ENCODE measurements at regions not wholly inside any gene's neighbourhood (a gene's known extent, or its start where the extent isn't known, plus 50 kb on each side); places are given as distances from the start of the nearest gene placed in this dataset.
"Not testable (repeated sequence)": the region's sequence is repeated elsewhere in the genome, so short reads cannot be mapped to it uniquely, and the experiment has no call there.

DNA sequence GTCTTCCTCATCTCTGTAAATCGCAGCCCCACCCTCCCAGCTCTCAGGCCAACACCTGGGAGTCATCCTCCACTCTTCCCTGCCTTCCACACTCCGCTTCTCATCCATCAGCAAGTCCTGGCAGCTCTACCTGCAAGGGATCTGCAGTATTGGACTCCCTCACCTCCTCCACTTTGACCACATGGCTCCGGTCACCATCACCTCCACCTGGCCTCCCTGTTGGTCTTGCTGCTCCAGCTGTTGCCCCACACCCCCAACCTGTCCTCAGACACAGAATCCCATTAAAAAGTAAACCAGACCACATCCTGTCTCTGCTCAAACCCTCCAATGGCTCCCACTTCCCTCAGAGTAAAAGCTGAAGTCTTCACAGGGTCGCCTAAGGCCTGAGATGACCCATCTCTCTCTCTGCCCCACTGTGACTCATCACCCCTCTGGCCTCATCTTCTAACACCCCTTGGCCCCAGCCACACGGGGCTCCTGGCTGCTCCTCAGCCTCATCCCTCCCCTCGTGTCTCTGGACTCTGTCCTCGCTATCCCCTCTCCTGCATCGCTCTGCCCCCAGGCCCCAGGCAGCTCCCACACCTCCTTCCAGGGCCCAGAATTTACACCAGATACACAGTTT lies 185.1 kb upstream of the SULF2 start:
- FAIRE-seq: no peak
- DNase-seq (ENCODE audit: insufficient read length): no peak
- TF ChIP-seq TAF1 (IDR thresholded peaks at IDR 0.05; ENCODE audit: borderline replicate concordance, low read depth, low read length) (no peak), POLR2AphosphoS5 (IDR thresholded peaks at IDR 0.05; ENCODE audit: low read depth, low read length) (no peak)

DNA sequence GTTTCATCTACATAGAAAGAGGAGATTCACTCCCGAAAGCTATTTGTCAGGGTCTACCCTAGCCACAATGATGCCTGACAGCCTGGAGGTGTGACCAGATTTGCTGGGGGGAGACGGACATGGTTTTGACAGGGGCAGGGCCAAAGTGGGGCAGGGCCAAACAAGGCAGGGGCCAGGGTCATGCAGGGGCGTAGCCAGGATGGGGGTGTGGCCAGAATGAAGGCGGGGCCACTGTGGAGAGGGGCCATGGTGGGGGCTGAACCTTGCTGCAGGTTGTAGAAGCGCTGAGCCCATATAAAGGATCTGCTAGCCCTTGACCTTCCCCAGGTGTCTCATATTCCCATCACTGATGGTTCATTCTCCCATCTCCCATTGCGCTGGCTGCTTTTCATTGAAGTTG lies 184.1 kb upstream of the SULF2 start:
- TF ChIP-seq POLR2AphosphoS5 (IDR thresholded peaks at IDR 0.05; ENCODE audit: low read depth, low read length): no peak
- no peak for TF ChIP-seq TAF1 (IDR thresholded peaks at IDR 0.05; ENCODE audit: borderline replicate concordance, low read depth, low read length)
- no peak for TF ChIP-seq POLR2A (IDR thresholded peaks at IDR 0.05; ENCODE audit: low read depth, low read length)
- no peak for FAIRE-seq

DNA sequence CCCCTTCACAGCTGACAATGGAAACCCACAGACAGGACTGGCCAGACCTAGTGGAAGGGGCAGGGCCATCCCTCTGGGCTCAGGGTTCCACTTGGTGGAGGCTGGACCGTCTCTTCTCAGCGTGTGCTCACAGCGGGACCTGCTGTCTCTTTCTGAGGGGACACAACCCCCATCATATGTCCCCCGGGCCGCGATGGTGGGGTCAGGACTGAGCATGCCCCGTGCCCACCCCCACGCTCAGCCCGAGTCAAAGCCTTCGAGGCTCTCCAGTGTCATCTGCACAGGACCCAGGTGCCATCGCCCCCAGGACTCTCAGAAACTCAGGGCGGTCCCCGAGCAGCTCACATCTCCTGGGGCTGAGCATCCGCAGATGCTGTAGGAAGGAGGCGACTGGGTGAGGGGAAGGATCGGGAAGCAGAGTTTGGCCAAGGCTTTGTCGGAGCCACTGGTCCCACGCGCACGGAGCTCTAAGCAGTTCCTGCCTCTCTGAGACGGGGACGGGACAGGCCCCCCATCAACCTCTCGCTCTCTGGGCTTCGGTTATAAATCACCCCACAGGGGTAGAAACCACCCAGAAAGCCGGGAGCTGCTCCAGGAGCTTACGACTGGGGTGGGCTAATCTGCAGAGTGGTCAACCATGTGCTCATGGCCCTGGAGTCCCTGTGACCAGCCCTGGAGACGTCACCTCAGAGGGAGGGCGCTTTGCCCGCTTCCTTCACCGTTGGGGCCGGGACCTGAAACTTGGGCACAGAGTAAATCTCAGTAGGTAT lies 183.4 kb upstream of the SULF2 start:
- no peak for FAIRE-seq
- TF ChIP-seq TAF1 (IDR thresholded peaks at IDR 0.05; ENCODE audit: borderline replicate concordance, low read depth, low read length) (no peak), POLR2A (IDR thresholded peaks at IDR 0.05; ENCODE audit: low read depth, low read length) (no peak), POLR2AphosphoS5 (IDR thresholded peaks at IDR 0.05; ENCODE audit: low read depth, low read length) (no peak)
- no peak for DNase-seq (ENCODE audit: insufficient read length)

More for the DNA sequence above, 184.1 kb upstream of the SULF2 start:
- no peak for DNase-seq (ENCODE audit: insufficient read length)

DNA sequence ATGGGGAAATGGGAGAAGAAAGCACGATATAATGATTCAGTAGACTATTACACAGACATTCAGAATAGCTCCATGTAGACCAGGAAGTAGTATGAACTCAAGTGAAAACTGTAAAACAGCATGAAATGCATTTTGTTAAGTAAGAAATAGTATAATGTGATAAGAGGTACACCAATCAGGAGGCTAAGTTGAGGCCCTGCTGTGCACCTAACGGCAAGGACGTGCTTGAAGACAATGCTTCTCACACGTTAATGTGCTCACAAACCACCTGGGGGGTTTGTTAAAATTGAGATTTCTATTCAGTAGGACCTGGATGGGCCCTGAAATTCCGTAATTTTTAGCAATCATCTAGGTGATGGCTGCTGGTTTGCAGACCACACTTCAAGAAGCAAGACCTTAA lies 178.9 kb upstream of the SULF2 start:
- no peak for DNase-seq (ENCODE audit: insufficient read length)
- no peak for FAIRE-seq

DNA sequence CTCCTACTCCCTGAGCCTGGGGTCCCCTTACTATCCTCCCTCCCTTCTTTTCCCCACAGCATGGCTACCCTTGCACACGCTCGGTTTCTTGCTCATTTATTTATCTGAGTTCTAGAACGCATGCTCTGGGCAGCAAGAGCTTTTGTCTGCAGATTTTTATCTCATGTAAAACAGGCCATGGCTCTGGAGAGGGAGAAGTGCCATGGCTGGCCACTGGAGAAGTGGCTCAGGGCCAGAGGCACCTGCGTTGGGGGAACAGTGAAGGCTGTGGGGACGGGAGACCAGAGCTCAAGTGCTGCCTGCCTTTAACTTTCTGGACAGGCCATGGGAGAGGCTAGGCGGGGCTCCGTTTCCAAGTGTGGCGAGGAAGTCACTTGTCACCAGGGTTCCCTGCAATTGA lies 177.7 kb upstream of the SULF2 start:
- FAIRE-seq (no peak), DNase-seq (ENCODE audit: insufficient read length) (no peak)
- TF ChIP-seq TAF1 (IDR thresholded peaks at IDR 0.05; ENCODE audit: borderline replicate concordance, low read depth, low read length) (no peak), POLR2AphosphoS5 (IDR thresholded peaks at IDR 0.05; ENCODE audit: low read depth, low read length) (no peak), POLR2A (IDR thresholded peaks at IDR 0.05; ENCODE audit: low read depth, low read length) (no peak)

More for the DNA sequence above, 178.9 kb upstream of the SULF2 start:
- TF ChIP-seq POLR2AphosphoS5 (IDR thresholded peaks at IDR 0.05; ENCODE audit: low read depth, low read length): no peak
- TF ChIP-seq POLR2A (IDR thresholded peaks at IDR 0.05; ENCODE audit: low read depth, low read length): no peak
- TF ChIP-seq TAF1 (IDR thresholded peaks at IDR 0.05; ENCODE audit: borderline replicate concordance, low read depth, low read length): no peak

DNA sequence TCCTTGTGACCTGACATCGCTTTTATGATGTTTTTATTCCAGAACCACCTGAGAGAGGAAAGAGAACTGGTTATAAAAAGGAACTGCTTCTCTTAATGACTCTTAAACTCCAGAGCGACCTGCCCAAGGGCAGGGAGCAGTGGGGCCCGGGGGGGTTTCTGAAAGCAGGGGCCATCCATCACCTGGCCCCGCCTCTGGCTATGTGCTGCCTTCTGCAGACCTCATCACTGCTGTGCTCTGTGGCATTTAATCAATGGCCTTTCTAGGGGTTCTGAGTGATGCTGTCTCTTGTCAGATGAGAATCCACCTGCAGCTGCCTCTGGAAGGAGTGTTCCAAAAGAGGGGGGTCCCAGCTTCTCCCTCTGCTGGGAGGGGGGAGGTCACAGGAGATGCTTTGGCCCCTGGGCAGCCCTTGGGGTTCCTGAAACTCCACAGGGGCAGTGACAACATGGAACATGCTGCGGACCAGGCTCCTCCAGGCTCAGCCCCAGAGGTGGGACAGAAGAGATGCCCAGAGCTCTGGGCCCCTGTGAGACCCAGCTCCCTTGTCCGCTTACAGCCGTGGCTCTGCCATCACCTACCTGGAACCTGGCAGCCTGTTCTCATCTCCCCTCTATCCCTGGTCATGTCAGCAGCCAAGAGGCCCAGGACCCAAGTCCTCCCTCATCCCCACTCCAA lies 177.1 kb upstream of the SULF2 start:
- DNase-seq (ENCODE audit: insufficient read length): no peak
- FAIRE-seq: no peak
- TF ChIP-seq POLR2A (IDR thresholded peaks at IDR 0.05; ENCODE audit: low read depth, low read length) (no peak), POLR2AphosphoS5 (IDR thresholded peaks at IDR 0.05; ENCODE audit: low read depth, low read length) (no peak), TAF1 (IDR thresholded peaks at IDR 0.05; ENCODE audit: borderline replicate concordance, low read depth, low read length) (no peak)

DNA sequence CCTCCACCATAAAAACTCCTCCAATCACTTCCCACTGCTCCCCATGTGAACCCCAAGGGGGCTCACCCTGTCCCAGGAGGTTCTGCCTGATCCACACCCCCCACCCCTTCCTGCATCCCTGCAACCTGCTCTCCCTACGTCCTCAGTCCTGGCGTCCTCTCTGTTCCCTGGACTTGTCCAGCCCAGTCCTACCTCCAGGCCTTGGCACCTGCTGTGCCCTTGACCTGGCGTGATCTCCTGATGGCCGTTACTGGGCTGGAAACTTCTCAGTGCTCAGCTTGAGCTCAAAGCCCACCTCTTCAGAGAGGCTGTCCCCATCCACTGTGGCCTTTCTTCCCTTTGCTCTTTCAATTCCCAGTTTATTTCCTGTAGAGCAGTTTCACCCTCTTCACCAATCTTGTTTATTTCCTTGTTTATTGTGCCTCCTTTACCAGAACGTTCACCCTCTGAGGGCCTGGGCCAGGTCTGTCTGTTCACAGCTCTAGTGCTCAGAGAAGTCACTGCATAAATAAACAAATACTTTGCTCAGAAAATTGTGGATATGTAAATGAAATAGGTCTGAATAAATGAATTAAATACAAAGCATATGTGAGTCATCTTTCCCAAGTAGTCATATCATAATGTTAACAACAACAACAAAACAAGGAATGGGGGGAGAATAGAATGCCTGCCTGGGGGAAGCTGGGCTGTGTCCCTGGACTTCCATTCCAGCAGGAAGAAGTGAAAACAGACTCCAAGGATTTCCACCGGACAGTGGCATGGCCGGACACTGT lies 175.7 kb upstream of the SULF2 start:
- no peak for FAIRE-seq
- no peak for TF ChIP-seq TAF1 (IDR thresholded peaks at IDR 0.05; ENCODE audit: borderline replicate concordance, low read depth, low read length)
- TF ChIP-seq POLR2A (IDR thresholded peaks at IDR 0.05; ENCODE audit: low read depth, low read length): no peak
- TF ChIP-seq POLR2AphosphoS5 (IDR thresholded peaks at IDR 0.05; ENCODE audit: low read depth, low read length): no peak
- no peak for DNase-seq (ENCODE audit: insufficient read length)

DNA sequence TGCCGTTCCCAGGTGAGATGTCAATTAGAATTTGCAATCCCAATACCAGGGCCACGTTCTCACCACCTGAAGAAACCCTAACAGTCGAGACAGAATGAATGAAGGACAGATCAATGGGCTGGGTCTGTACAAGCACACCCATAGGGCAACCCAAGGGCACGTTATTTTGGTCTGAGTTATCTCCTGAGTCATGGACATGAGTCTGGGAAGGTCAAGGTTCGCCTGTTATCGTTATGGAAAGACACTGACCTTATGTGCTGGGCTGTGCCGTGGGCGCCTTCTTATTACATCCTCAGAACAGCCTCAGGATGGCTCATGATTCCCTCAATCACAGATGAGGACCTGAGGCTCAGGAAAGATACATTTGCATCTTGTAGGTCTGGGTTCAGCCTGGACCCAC lies 175.0 kb upstream of the SULF2 start:
- TF ChIP-seq TAF1 (IDR thresholded peaks at IDR 0.05; ENCODE audit: borderline replicate concordance, low read depth, low read length) (no peak), POLR2A (IDR thresholded peaks at IDR 0.05; ENCODE audit: low read depth, low read length) (no peak), POLR2AphosphoS5 (IDR thresholded peaks at IDR 0.05; ENCODE audit: low read depth, low read length) (no peak)
- DNase-seq (ENCODE audit: insufficient read length): no peak
- FAIRE-seq: no peak

DNA sequence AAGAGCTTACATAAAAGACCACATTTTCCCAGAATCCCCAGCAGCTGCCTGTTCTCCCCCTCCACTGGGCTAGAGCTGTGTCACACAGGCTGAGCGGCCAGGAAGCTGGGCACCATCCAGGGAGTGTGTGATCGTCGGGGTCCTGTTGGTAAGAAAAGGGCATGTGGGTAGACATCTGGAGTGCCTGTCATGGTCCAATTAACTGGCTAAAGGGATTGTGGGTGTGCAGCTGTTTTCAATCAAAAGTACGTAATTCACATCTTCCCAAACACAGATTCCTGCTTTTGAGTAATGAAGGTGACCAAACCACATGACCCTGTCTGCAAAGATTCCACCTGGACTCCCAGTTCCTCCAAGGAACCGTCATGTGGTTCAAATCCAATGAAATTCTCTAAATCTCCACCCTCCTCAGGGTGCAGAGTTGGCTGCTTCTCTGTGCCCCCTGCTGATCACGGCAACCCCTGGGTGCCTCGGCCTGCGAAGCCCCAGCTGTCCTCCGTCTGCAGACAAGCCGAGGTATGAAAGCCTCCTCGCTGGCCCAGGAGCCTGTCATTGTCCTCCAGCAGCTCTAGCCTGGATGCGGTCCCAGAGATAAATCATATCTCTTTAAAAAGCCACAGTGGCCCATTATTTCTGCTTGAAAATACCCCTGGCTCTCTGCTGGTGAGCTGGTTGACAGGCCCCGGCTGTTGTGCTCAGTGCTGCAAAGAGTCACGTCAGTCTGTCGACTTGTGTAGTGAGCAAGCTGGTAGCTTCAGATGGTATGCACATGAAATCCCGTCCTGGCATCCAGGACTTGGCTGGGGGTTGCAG lies 172.9 kb upstream of the SULF2 start:
- DNase-seq (ENCODE audit: insufficient read length); FAIRE-seq: not testable (repeated sequence)

DNA sequence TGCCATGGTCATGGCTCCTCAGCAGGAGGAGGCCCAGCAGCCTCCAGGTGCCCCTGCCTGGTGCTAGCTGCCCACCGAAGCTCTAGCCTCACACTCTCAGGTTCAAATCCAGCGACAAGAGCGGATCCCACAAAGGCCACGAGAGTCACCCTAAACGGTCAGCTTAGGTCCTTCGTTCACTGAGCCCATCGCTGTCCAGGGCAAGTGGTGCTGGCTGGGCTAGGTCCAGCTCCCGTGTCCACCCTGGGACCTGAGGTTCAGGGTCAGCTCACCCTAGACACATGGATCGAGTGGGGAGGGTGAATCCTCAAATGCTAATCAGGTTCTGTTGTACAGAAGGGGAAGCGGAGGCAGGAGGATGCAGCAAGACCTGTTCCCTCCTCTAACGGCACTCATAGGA lies 171.9 kb upstream of the SULF2 start:
- FAIRE-seq (no peak), DNase-seq (ENCODE audit: insufficient read length) (no peak)
- no peak for TF ChIP-seq POLR2AphosphoS5 (IDR thresholded peaks at IDR 0.05; ENCODE audit: low read depth, low read length)
- no peak for TF ChIP-seq POLR2A (IDR thresholded peaks at IDR 0.05; ENCODE audit: low read depth, low read length)
- TF ChIP-seq TAF1 (IDR thresholded peaks at IDR 0.05; ENCODE audit: borderline replicate concordance, low read depth, low read length): no peak
